ENCODE measurements at regions not wholly inside any gene's neighbourhood (a gene's known extent, or its start where the extent isn't known, plus 50 kb on each side); places are given as distances from the start of the nearest gene placed in this dataset.

GRCh38 chr7:15920953-15921352 lies 234.5 kb upstream of the MEOX2 start:
- ChIA-PET POLR2A (no interaction called here), CTCF (no interaction called here)
- no peak for DNase-seq (ENCODE audit: unreplicated experiment)
- no TSS peak for BruUV-seq (replicated peaks)
- Mint-ChIP-seq H3K4me1 (ENCODE audit: insufficient read depth, unreplicated experiment) (no peaks in the 10 kb centered on the region), H3K9me3 (ENCODE audit: unreplicated experiment) (no peaks in the 10 kb centered on the region), H3K27me3 (ENCODE audit: insufficient read depth, unreplicated experiment) (no peaks in the 10 kb centered on the region), H3K4me3 (ENCODE audit: unreplicated experiment) (no peak overlapping the region), H3K36me3 (ENCODE audit: insufficient read depth, unreplicated experiment) (no peaks in the 10 kb centered on the region), H3K27ac (ENCODE audit: low read depth, unreplicated experiment) (no peak overlapping the region)
- TF ChIP-seq, protein P1, sequence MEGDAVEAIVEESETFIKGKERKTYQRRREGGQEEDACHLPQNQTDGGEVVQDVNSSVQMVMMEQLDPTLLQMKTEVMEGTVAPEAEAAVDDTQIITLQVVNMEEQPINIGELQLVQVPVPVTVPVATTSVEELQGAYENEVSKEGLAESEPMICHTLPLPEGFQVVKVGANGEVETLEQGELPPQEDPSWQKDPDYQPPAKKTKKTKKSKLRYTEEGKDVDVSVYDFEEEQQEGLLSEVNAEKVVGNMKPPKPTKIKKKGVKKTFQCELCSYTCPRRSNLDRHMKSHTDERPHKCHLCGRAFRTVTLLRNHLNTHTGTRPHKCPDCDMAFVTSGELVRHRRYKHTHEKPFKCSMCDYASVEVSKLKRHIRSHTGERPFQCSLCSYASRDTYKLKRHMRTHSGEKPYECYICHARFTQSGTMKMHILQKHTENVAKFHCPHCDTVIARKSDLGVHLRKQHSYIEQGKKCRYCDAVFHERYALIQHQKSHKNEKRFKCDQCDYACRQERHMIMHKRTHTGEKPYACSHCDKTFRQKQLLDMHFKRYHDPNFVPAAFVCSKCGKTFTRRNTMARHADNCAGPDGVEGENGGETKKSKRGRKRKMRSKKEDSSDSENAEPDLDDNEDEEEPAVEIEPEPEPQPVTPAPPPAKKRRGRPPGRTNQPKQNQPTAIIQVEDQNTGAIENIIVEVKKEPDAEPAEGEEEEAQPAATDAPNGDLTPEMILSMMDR (IDR thresholded peaks at IDR 0.05; ENCODE audit: unreplicated experiment), result no peak
- intact Hi-C loops (cut with micrococcal nuclease), result no loop called here

DNA sequence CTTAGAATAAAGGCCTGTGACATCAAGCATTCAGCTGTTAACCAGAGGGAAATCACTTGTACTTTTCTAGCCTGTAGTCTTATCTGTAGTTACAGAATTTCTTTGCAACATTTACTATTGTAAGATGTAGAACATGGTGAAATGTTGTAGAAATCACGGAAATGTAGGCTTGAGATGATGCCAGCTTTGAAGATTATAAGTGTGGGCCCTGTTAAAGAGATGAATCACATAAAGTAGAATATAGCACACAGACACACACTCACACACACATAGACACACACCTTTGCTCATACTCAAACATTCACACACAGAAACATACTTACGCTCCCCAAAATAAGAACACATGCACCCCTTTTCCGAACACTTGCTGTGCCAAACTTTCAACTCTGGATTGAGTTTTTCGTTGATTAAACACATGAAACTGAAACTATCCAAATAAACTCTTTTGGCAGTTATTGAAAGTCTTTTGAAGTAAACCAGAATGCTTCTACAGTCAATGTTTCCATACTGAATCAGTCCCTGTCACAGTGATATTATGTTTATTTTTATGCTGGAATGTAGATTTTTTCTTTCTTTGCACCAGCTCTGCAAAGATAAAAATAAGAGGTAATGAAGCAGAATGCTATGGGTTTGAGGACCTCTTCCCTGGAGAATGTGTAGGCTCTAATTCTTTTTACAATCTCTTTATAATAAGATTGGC lies 230.3 kb upstream of the MEOX2 start:
- Mint-ChIP-seq H3K36me3 (ENCODE audit: insufficient read depth, unreplicated experiment) (no peaks in the 10 kb centered on the region), H3K27ac (ENCODE audit: low read depth, unreplicated experiment) (no peak overlapping the region), H3K4me3 (ENCODE audit: unreplicated experiment) (no peak overlapping the region), H3K4me1 (ENCODE audit: insufficient read depth, unreplicated experiment) (no peaks in the 10 kb centered on the region), H3K27me3 (ENCODE audit: insufficient read depth, unreplicated experiment) (no peaks in the 10 kb centered on the region), H3K9me3 (ENCODE audit: unreplicated experiment) (no peaks in the 10 kb centered on the region)
- CTCF ChIA-PET, result no interaction called here
- POLR2A ChIA-PET, result no interaction called here
- intact Hi-C loops (cut with micrococcal nuclease), result no loop called here
- TF ChIP-seq, protein P1 (IDR thresholded peaks at IDR 0.05; ENCODE audit: unreplicated experiment), result no peak
- no TSS peak for BruUV-seq (replicated peaks)
- DNase-seq (ENCODE audit: unreplicated experiment), result no peak

GRCh38 chr7:15915686-15916293 lies 229.3 kb upstream of the MEOX2 start:
- POLR2A ChIA-PET, result no interaction called here
- CTCF ChIA-PET, result no interaction called here
- intact Hi-C loops (cut with micrococcal nuclease), result no loop called here
- Mint-ChIP-seq H3K4me1 (ENCODE audit: insufficient read depth, unreplicated experiment) (no peaks in the 10 kb centered on the region), H3K27ac (ENCODE audit: low read depth, unreplicated experiment) (no peak overlapping the region), H3K27me3 (ENCODE audit: insufficient read depth, unreplicated experiment) (no peaks in the 10 kb centered on the region), H3K4me3 (ENCODE audit: unreplicated experiment) (no peak overlapping the region), H3K9me3 (ENCODE audit: unreplicated experiment) (no peaks in the 10 kb centered on the region), H3K36me3 (ENCODE audit: insufficient read depth, unreplicated experiment) (no peaks in the 10 kb centered on the region)
- TF ChIP-seq, protein P1 (IDR thresholded peaks at IDR 0.05; ENCODE audit: unreplicated experiment), result no peak
- BruUV-seq (replicated peaks), result no TSS peak
- no peak for DNase-seq (ENCODE audit: unreplicated experiment)

- no TSS peak for BruUV-seq (replicated peaks)
- Mint-ChIP-seq H3K4me1 (ENCODE audit: insufficient read depth, unreplicated experiment) (no peaks in the 10 kb centered on the region), H3K9me3 (ENCODE audit: unreplicated experiment) (no peaks in the 10 kb centered on the region), H3K27ac (ENCODE audit: low read depth, unreplicated experiment) (no peak overlapping the region), H3K4me3 (ENCODE audit: unreplicated experiment) (no peak overlapping the region), H3K27me3 (ENCODE audit: insufficient read depth, unreplicated experiment) (no peaks in the 10 kb centered on the region), H3K36me3 (ENCODE audit: insufficient read depth, unreplicated experiment) (no peaks in the 10 kb centered on the region)
- intact Hi-C loops (cut with micrococcal nuclease), result no loop called here
- ChIA-PET CTCF (no interaction called here), POLR2A (no interaction called here)
- DNase-seq (ENCODE audit: unreplicated experiment), result no peak
- TF ChIP-seq, protein P1 (IDR thresholded peaks at IDR 0.05; ENCODE audit: unreplicated experiment), result no peak
These were observed 228.1 kb upstream of the MEOX2 start for GRCh38 chr7:15914611-15915010.
